ENCODE measurements at regions not wholly inside any gene's neighbourhood (a gene's known extent, or its start where the extent isn't known, plus 50 kb on each side); places are given as distances from the start of the nearest gene placed in this dataset.

DNA sequence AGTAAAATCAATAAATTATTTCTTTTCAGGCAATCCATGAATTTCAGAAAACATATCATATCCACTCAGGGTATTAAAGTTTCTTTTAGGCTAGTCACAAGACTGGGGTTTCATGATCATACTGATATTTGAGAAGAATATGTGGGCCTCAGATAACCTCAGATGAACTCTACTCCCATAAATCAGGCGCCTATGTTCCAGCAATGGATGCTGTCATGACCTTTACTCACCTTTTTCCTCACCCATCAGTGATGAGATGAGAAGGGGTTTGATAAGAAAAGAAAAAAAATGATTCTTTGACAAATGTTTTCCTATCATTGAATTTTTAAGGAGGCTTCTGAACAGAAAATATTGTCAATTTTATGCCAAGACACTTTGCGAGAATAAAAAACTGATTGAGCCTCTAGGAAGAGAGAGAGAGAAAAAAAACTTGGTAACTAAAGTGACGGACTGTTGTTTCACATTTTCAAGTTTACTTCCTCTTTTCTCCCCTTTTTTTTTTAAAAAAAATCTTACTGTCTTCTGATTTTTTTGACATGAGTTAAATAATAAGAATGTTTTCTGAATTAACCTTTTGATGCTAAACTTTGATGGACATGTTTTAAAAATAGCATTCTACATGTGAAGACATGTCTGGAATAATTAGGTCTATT is 309.1 kb upstream of the MAP2 start:
- no TSS peak for BruUV-seq (replicated peaks)

DNA sequence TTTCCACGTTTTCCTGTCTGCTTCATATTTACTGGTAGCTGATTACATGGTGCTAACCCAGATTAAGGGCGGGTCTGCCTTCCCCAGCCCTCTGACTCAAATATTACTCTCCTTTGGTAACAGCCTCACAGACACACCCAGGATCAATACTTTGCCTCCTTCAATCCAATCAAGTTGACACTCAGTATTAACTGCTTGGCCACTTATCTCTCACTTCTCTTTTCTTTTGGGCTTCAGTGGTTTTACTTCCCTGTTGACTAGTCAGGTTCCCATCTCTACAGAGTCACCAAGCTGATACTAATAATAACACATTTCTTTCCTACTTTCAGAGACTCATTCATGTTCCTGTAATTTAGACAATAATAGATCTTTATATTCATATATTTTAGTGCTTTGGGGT is 302.2 kb upstream of the MAP2 start:
- Histone ChIP-seq H3K4me3 (ENCODE audit: low read depth, low read length, poor library complexity, severe bottlenecking) (no peak overlapping the region), H3K4me1 (ENCODE audit: insufficient read depth, low read length, poor library complexity, severe bottlenecking) (no peaks in the 10 kb centered on the region), H3K27me3 (replicated peaks; ENCODE audit: insufficient read depth, low read depth, low read length, poor library complexity) (peaks cover 8% of the 10 kb centered on the region), H3K27ac (ENCODE audit: low read depth, low read length, poor library complexity, severe bottlenecking) (no peak overlapping the region), H3K9me3 (ENCODE audit: low read depth, low read length, poor library complexity, severe bottlenecking) (no peaks in the 10 kb centered on the region), H3K36me3 (ENCODE audit: insufficient read depth, low read length, poor library complexity, severe bottlenecking) (no peaks in the 10 kb centered on the region)
- ChIA-PET CTCF (no interaction called here), POLR2A (ENCODE audit: low non-redundant PET) (no interaction called here)
- intact Hi-C loops (cut with micrococcal nuclease; ENCODE audit: unreplicated experiment): no loop called here
- no TSS peak for BruUV-seq (replicated peaks)
- no peak for TF ChIP-seq EZH2 (IDR thresholded peaks at IDR 0.05; ENCODE audit: borderline replicate concordance, low read depth, low read length, poor library complexity, severe bottlenecking)
- TF ChIP-seq, protein P1, sequence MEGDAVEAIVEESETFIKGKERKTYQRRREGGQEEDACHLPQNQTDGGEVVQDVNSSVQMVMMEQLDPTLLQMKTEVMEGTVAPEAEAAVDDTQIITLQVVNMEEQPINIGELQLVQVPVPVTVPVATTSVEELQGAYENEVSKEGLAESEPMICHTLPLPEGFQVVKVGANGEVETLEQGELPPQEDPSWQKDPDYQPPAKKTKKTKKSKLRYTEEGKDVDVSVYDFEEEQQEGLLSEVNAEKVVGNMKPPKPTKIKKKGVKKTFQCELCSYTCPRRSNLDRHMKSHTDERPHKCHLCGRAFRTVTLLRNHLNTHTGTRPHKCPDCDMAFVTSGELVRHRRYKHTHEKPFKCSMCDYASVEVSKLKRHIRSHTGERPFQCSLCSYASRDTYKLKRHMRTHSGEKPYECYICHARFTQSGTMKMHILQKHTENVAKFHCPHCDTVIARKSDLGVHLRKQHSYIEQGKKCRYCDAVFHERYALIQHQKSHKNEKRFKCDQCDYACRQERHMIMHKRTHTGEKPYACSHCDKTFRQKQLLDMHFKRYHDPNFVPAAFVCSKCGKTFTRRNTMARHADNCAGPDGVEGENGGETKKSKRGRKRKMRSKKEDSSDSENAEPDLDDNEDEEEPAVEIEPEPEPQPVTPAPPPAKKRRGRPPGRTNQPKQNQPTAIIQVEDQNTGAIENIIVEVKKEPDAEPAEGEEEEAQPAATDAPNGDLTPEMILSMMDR (conservative IDR thresholded peaks at IDR 0.05; ENCODE audit: low read depth, low read length): no peak
- no peak for DNase-seq (ENCODE audit: low spot score)

More for the DNA sequence above, 309.1 kb upstream of the MAP2 start:
- POLR2A ChIA-PET (ENCODE audit: low non-redundant PET): no interaction called here
- CTCF ChIA-PET: no interaction called here
- Histone ChIP-seq H3K27ac (ENCODE audit: low read depth, low read length, poor library complexity, severe bottlenecking) (no peak overlapping the region), H3K4me3 (ENCODE audit: low read depth, low read length, poor library complexity, severe bottlenecking) (no peak overlapping the region), H3K9me3 (ENCODE audit: low read depth, low read length, poor library complexity, severe bottlenecking) (no peaks in the 10 kb centered on the region), H3K27me3 (replicated peaks; ENCODE audit: insufficient read depth, low read depth, low read length, poor library complexity) (peaks cover 21% of the 10 kb centered on the region), H3K4me1 (ENCODE audit: insufficient read depth, low read length, poor library complexity, severe bottlenecking) (no peaks in the 10 kb centered on the region), H3K36me3 (ENCODE audit: insufficient read depth, low read length, poor library complexity, severe bottlenecking) (no peaks in the 10 kb centered on the region)
- TF ChIP-seq, protein P1 (conservative IDR thresholded peaks at IDR 0.05; ENCODE audit: low read depth, low read length): no peak
- no peak for TF ChIP-seq EZH2 (IDR thresholded peaks at IDR 0.05; ENCODE audit: borderline replicate concordance, low read depth, low read length, poor library complexity, severe bottlenecking)
- no peak for DNase-seq (ENCODE audit: low spot score)
- intact Hi-C loops (cut with micrococcal nuclease; ENCODE audit: unreplicated experiment): no loop called here

DNA sequence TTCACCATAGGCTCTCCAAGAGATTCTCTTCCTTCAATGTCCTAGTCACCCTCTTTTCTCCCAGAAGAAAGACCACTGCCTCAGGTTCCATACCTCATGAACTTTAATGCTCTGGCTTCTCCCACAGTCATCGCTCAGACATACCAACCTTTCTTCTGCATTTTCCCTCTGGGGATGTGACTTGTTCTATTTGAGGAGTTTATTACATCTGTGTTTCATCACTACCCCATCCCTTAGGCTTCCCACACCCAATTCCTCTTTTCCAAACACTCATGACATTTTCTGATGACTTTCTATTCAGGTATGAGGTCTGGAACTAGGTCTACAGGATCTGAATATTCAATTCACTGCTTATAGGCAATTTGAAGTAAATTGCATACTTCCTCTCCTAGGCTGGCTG is 298.6 kb upstream of the MAP2 start:
- Histone ChIP-seq H3K4me1 (ENCODE audit: insufficient read depth, low read length, poor library complexity, severe bottlenecking) (no peaks in the 10 kb centered on the region), H3K9me3 (ENCODE audit: low read depth, low read length, poor library complexity, severe bottlenecking) (no peaks in the 10 kb centered on the region), H3K27ac (ENCODE audit: low read depth, low read length, poor library complexity, severe bottlenecking) (no peak overlapping the region), H3K36me3 (ENCODE audit: insufficient read depth, low read length, poor library complexity, severe bottlenecking) (no peaks in the 10 kb centered on the region), H3K4me3 (ENCODE audit: low read depth, low read length, poor library complexity, severe bottlenecking) (no peak overlapping the region), H3K27me3 (replicated peaks; ENCODE audit: insufficient read depth, low read depth, low read length, poor library complexity) (peaks cover 9% of the 10 kb centered on the region)
- ChIA-PET CTCF (no interaction called here), POLR2A (ENCODE audit: low non-redundant PET) (no interaction called here)
- BruUV-seq (replicated peaks): no TSS peak
- intact Hi-C loops (cut with micrococcal nuclease; ENCODE audit: unreplicated experiment): no loop called here
- no peak for DNase-seq (ENCODE audit: low spot score)
- TF ChIP-seq EZH2 (IDR thresholded peaks at IDR 0.05; ENCODE audit: borderline replicate concordance, low read depth, low read length, poor library complexity, severe bottlenecking): no peak
- TF ChIP-seq, protein P1 (conservative IDR thresholded peaks at IDR 0.05; ENCODE audit: low read depth, low read length): no peak

Measured in A673 (cell line).